HG02798 (cell line): ENCODE measurements at regions not wholly inside any gene's neighbourhood (a gene's known extent, or its start where the extent isn't known, plus 50 kb on each side); places are given as distances from the start of the nearest gene placed in this dataset.
"Not testable (repeated sequence)": the region's sequence is repeated elsewhere in the genome, so short reads cannot be mapped to it uniquely, and the experiment has no call there.

Experiments
- ATAC-seq: cut with Tn5 transposase; IDR thresholded peaks from one replicate; pipeline ENCODE4 v1.9.1; 2021; ENCODE audit warnings: mild to moderate bottlenecking; ENCODE audit not compliant: unreplicated experiment, poor library complexity

DNA sequence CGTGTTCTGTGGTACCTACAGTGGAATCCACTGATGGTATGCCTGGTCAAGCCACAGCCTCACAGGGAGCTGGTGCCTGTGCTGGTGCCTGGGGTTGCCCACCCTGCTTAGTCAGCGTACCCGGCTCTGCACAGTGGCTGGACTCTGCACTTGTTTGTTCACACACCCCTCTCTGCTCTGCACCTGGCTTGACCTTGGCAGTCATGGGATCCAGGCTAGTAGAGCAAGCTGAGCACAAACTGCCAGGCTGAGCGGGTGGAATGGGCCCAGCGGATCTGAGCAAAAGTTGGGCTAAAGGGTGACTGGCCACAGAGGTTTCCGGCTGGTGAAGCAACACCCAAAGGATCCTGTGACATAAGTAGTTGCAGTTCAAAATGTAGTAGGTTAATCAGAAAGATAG is 163.5 kb downstream of the CDH19 start:
- ATAC-seq, result no peak

- no peak for ATAC-seq
These were observed 164.2 kb downstream of the CDH19 start for GRCh38 chr18:66439670-66440069.

DNA sequence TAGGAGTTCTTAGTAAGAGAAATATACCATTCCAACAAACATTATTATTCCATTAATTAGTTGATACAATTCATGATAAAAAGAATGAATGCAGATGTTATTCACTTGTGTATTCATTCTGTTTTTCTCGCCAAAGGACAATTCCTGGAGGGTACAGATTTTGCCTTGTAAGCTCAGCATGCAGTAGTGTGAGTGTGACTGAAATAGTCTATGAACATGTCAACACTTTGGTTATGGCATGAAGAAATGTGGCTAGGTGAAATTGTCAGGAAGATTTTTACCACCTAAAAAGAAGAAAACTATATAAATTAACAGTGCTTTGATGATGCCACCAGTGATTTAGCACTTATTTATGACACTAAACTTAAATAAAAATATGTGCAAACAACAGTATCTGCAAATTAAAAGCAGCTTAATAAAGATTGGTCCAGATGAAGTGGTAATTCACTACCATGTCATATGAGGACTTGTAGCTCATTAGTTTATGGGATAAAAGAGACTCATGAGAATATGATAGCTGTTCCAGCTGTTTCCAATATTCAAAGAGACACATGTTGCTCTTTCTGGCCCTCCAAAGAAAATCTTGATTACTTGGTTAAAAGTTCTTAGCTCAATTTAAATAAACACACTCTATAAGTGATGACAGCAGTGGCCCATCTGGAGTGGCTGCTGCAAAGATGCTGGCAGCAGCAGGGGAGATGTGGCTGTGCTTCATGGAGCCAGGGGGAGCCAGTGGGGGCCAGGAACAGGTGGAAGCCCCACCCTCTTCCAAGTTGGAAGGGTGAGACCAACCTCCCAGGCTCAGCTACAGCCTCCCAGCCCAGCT is 165.0 kb downstream of the CDH19 start:
- ATAC-seq, result no peak

- no peak for ATAC-seq
These were observed 171.3 kb downstream of the CDH19 start for GRCh38 chr18:66432636-66433035.

- ATAC-seq, result no peak
These were observed 175.1 kb downstream of the CDH19 start for GRCh38 chr18:66428795-66429194.

GRCh38 chr18:66419400-66419799 is 184.5 kb downstream of the CDH19 start:
- no peak for ATAC-seq

DNA sequence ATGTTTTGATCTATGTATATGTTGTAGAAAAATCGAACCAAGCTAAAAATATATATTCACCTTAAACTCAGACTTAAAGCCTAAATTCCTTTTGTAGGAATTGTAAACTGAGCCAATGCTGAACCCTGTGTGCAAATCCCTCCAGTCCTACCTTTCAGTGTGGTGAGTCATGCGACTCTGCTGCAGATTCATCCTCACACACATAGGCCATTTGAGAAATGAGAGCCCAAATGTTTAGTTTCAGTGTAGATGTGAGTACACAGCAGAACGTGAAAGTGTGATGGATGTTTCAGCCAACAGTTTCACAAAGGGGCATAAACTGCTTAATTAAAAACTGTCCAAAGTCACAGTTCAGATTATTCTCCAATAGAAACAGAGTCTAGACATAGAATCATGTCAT is 193.2 kb downstream of the CDH19 start:
- no peak for ATAC-seq

DNA sequence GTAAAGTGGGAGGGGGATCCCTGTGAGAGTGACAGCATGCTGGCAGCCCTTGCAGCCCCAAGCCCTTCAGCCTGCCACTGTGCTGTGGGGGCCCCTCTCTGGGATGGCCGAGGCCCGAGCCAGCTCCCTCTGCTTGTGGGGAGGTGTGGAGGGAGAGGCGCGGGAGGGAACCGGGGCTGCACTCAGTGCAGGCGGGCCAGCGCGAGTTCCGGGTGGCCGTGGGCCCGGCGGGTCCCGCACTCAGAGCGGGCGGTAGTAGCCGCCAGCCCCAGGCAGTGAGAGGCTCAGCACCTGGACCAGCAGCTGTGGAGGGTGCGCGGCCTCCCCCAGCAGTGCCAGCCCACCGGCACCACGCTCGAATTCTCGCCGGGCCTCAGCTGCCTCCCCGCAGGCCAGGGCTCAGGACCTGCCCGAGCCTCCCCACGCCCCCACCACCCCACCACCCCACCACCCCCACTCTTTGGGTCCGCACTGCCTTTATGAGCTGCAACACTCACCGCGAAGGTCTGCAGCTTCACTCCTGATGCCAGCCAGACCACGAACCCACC is 208.1 kb downstream of the CDH19 start:
- no peak for ATAC-seq

- ATAC-seq, result no peak
These were observed 210.4 kb downstream of the CDH19 start for GRCh38 chr18:66393463-66393862.

DNA sequence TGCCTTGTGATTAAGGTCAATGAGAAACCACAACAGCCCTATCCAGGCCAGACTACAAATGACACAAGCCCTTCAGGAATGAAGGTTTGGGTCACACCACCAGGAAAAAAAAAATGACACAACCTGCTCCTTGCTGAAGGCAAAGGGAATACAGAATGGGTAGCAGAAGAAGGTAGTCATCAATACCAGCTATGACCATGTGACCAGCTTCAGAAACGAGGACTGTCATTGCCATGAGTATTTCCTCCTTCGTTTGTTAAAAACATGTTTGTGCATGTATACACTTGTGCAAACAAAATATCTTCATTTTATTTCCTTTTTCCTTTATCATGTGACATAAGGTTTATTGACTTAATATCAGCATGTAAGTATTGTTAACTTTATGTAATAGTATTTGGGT is 226.6 kb downstream of the CDH19 start:
- ATAC-seq, result no peak

DNA sequence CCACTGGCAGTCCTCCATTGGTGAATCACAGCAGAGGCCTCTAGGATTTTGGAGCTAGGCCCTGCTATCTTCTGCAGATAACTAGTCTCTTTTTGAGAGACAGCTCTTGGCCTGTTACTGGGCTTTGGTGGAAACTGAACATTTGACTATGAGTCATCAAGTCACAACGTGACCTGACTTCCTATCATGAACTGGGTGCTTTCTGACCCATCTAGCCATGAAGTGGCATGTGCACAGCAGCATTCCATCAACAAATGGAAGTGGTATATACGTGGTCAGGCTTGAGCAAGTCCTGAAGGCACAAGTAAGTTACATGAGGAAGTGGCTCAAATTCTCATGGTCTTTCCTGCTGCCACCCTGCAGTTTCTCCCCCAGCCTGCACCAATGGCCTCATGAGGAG is 228.5 kb downstream of the CDH19 start:
- not testable (repeated sequence) for ATAC-seq

- ATAC-seq, result no peak
These were observed 256.9 kb downstream of the CDH19 start for GRCh38 chr18:66346833-66347588.

- no peak for ATAC-seq
These were observed 259.7 kb downstream of the CDH19 start for GRCh38 chr18:66344227-66344626.

DNA sequence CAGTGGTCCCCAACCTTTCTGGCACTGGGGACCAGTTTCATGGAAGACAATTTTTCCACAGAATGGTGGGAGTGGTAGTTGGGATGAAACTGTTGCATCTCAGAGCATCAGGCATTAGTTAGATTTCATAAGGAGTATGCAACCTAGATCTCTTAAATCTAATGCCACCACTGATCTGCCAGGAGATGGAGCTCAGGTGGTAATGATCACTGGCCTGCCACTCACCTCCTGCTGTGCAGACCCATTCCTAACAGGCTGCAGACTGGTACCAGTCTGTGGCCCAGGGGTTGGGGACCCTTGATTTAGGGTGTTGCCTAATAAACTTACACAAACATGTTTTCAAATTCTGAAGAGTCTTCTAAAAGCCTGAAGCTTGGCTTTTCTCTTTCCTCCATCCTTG is 261.3 kb downstream of the CDH19 start:
- ATAC-seq, result no peak

GRCh38 chr18:66334534-66334933 is 269.4 kb downstream of the CDH19 start:
- no peak for ATAC-seq

- no peak for ATAC-seq
These were observed 274.2 kb downstream of the CDH19 start for GRCh38 chr18:66329716-66330115.

GRCh38 chr18:66328296-66328878 is 275.5 kb downstream of the CDH19 start:
- no peak for ATAC-seq

- ATAC-seq, result no peak
These were observed 278.6 kb downstream of the CDH19 start for GRCh38 chr18:66325251-66325650.

DNA sequence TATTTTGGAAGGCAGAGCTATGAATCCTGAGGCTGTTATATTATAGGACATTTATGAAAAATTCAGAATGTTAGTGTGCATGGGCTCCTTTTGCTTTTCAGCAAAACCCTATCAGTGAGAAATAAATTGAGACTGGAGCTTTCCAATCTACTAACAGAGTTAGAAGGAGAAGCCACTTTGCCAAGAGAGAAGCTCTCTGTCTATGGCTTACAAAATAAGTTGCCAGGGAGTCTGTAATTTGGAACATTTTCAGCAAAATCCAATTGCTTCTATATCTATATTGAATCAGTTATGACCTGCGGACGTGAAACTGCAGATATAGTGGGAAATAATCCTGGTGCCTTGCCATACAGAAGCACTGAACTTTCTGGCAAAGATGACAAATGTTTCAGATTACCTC is 279.3 kb downstream of the CDH19 start:
- no peak for ATAC-seq

DNA sequence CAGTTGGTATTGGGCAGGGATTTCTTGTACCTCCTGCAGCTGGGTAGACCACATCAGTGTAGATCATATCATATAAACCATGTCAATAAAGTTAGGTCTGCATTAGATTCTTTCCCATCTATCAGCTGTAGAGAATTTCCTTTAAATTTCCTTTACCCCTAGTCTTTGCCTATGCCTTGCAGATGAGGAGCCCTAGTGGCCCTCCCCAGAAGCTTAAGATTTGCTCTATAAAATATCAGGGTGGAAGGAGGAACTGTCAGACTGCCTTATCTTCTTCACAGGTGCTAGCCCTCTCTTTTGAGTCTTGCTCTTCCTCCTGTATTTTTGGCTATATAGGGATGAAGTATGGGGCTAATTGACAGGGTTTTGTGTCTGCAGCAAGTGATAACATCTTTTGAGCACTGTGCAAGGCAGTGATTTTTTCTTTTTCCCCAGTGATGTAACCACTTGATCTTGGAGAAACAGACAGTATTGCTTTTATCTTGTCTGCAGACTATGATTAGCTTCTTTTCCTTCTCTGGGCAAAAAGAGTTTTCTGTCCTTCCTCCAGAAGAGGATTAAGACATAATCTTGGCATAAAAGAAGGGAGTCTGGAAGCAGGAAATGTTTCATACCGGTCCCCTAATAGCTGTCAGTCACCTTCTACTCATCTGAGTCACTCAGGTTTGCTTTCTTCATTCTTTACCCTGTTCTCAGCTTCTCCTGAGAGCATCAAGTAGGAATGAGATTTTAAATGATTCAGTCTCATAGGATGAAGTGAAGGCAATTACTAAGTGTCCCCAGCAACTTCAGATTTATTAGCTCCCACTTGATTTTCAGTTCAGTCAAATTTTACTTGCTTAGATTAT is 286.4 kb downstream of the CDH19 start:
- ATAC-seq, result no peak
